ENCODE measurements at regions not wholly inside any gene's neighbourhood (a gene's known extent, or its start where the extent isn't known, plus 50 kb on each side); places are given as distances from the start of the nearest gene placed in this dataset.

DNA sequence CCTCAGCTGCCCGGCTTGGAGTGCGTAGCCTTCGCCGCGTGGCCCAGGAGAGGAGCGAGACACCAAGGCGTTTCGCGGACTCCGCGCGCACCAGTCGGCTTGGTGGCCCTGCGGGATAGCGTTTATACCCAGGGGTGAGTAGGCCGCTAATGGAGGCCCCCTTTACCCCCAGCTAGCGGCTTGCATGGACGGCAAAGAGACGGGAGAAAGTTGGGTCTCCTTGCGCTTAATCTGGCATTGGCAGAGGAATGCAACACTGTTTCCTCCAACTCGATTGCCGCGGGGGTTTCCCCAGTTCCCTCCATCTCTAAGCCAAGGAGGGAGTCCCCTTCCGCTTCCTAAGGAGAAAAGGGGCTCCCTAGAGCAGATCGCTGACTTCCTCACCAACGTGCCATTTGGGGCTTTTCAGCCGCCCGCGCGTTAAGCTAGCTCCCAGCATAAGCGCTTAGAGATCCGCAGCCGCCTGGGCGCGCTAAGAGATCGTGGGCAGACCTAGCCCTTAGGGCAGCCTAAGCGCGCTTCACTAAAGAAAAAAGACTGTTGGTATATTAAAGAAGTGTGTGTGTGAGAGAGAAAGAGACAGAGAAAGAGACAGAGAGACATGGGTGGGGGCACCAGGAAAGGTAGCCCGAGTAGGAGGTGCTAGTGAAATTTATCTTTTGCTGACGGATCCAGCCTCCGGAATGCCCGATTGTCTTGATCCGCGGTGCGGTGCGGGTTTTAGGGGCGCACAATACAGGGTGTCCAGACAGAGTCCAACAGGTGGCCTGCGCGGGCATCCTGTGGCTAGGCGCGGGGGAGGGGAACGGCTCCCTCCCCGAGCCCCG lies 597.9 kb upstream of the SGCD start:
- TF ChIP-seq, protein P1, sequence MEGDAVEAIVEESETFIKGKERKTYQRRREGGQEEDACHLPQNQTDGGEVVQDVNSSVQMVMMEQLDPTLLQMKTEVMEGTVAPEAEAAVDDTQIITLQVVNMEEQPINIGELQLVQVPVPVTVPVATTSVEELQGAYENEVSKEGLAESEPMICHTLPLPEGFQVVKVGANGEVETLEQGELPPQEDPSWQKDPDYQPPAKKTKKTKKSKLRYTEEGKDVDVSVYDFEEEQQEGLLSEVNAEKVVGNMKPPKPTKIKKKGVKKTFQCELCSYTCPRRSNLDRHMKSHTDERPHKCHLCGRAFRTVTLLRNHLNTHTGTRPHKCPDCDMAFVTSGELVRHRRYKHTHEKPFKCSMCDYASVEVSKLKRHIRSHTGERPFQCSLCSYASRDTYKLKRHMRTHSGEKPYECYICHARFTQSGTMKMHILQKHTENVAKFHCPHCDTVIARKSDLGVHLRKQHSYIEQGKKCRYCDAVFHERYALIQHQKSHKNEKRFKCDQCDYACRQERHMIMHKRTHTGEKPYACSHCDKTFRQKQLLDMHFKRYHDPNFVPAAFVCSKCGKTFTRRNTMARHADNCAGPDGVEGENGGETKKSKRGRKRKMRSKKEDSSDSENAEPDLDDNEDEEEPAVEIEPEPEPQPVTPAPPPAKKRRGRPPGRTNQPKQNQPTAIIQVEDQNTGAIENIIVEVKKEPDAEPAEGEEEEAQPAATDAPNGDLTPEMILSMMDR (IDR thresholded peaks at IDR 0.05; ENCODE audit: control insufficient read depth, extremely low read depth, insufficient read depth), result no peak
- no peak overlapping the region for H3K4me3 ChIP-seq (ENCODE audit: low read depth, low read length)
- no peak for DNase-seq (ENCODE audit: low read depth)

DNA sequence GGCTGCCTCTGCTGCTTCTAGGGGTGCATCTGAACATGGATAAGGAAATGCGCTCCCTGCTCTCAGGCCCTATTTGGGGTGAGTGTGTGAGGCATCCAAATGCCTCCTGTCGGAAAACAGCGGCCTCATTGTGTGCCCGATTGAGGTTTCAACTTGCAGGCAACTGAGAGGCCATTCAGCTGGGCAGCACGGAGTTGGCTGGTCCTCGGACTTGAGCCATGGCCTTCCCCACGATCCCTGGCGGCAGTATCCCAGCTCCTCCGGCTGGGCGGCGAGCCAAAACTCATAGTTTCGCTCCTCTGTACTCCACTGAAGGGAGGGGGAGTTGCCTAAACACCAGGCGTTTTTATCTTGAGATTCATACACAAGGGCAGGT lies 597.3 kb upstream of the SGCD start:
- TF ChIP-seq, protein P1 (IDR thresholded peaks at IDR 0.05; ENCODE audit: control insufficient read depth, extremely low read depth, insufficient read depth), result no peak
- no peak for DNase-seq (ENCODE audit: low read depth)
- no peak overlapping the region for H3K4me3 ChIP-seq (ENCODE audit: low read depth, low read length)

GRCh38 chr5:155732587-155733376 lies 594.2 kb upstream of the SGCD start:
- DNase-seq (ENCODE audit: low read depth), result no peak
- TF ChIP-seq, protein P1 (IDR thresholded peaks at IDR 0.05; ENCODE audit: control insufficient read depth, extremely low read depth, insufficient read depth), result no peak
- H3K4me3 ChIP-seq (ENCODE audit: low read depth, low read length), result no peak overlapping the region

DNA sequence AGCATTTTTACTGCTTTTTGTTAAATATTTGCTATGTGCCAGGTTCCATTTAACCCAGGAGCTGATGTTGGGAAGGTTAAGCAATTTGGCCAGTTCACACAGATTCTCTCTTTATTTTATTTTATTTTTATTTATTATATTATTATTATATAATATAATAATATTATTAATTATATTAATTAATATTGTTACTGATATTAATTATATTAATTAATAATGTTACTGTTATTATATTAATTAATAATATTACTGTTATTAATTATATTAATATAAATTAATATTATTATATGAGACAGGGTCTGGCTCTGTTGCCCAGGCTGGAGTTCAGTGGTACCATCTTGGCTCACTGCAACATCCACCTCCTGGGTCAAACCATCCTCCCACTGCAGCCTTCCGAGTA lies 593.0 kb upstream of the SGCD start:
- no peak for DNase-seq (ENCODE audit: low read depth)
- TF ChIP-seq, protein P1 (IDR thresholded peaks at IDR 0.05; ENCODE audit: control insufficient read depth, extremely low read depth, insufficient read depth), result no peak
- no peak overlapping the region for H3K4me3 ChIP-seq (ENCODE audit: low read depth, low read length)

GRCh38 chr5:155735388-155735787 lies 591.6 kb upstream of the SGCD start:
- no peak overlapping the region for H3K4me3 ChIP-seq (ENCODE audit: low read depth, low read length)
- no peak for DNase-seq (ENCODE audit: low read depth)
- TF ChIP-seq, protein P1 (IDR thresholded peaks at IDR 0.05; ENCODE audit: control insufficient read depth, extremely low read depth, insufficient read depth), result no peak

DNA sequence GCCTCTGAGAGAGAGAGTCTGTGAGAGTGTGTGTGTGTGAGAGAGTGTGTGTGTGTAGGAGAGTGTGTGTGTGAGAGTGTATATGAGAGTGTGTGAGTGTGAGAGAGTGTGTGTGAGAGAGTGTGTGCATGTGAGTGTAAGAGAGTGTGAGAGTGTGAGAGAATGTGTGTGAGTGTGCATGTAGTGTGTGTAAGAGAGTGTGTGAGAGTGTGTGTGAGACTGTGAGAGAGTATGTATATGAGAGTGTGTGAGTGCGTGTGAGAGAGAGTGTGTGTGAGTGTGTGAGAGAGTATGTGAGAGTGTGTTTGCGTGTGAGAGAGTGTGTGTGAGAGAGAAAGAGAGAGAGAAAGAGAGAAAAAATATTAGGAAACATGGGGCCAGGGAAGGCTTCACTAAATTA lies 588.3 kb upstream of the SGCD start:
- TF ChIP-seq, protein P1 (IDR thresholded peaks at IDR 0.05; ENCODE audit: control insufficient read depth, extremely low read depth, insufficient read depth), result no peak
- DNase-seq (ENCODE audit: low read depth), result no peak
- no peak overlapping the region for H3K4me3 ChIP-seq (ENCODE audit: low read depth, low read length)

All from LNCaP clone FGC (cell line).